Adipocyte (in vitro differentiated cells): ENCODE measurements at regions not wholly inside any gene's neighbourhood (a gene's known extent, or its start where the extent isn't known, plus 50 kb on each side); places are given as distances from the start of the nearest gene placed in this dataset.

ENCODE experiments used
- DNase-seq: peaks from one replicate; pipeline ENCODE4 v3.0.0-alpha.2; 2015; ENCODE audit warnings: low read depth
- H3K27me3 ChIP-seq: replicated peaks from 2 replicates; pipeline ENCODE4 v1.7.0; 2013; ENCODE audit warnings: mild to moderate bottlenecking, low read length, moderate library complexity; ENCODE audit not compliant: control insufficient read depth, insufficient read depth
- H3K36me3 ChIP-seq: 2 replicates; pipeline ENCODE4 v1.7.0; 2013; ENCODE audit warnings: low read length, mild to moderate bottlenecking, moderate library complexity; ENCODE audit not compliant: control insufficient read depth, insufficient read depth, severe bottlenecking
- H3K4me1 ChIP-seq: 2 replicates; pipeline ENCODE4 v1.7.0; 2013; ENCODE audit warnings: mild to moderate bottlenecking, low read length, moderate library complexity; ENCODE audit not compliant: control insufficient read depth, insufficient read depth
- H3K4me3 ChIP-seq: 2 replicates; pipeline ENCODE4 v1.7.0; 2013; ENCODE audit warnings: mild to moderate bottlenecking, low read length, moderate library complexity
- H3K9ac ChIP-seq: 2 replicates; pipeline ENCODE4 v1.7.0; 2013; ENCODE audit warnings: mild to moderate bottlenecking, low read length, moderate library complexity
- H3K9me3 ChIP-seq: 2 replicates; pipeline ENCODE4 v1.7.0; 2013; ENCODE audit warnings: mild to moderate bottlenecking, low read length, moderate library complexity; ENCODE audit not compliant: control insufficient read depth

- Histone ChIP-seq H3K36me3 (no peaks in the 10 kb centered on the region), H3K27me3 (peaks cover 71% of the 10 kb centered on the region), H3K4me3 (no peak overlapping the region), H3K9me3 (no peaks in the 10 kb centered on the region), H3K9ac (no peak overlapping the region), H3K4me1 (no peaks in the 10 kb centered on the region)
- DNase-seq, result no peak
Measured at GRCh38 chr17:79137789-79138165, 63.2 kb downstream of the ENGASE start.

- peaks cover 72% of the 10 kb centered on the region for H3K27me3 ChIP-seq
- no peaks in the 10 kb centered on the region for H3K36me3 ChIP-seq
- H3K9me3 ChIP-seq, result no peaks in the 10 kb centered on the region
- H3K4me3 ChIP-seq, result no peak overlapping the region
- H3K4me1 ChIP-seq, result no peaks in the 10 kb centered on the region
- H3K9ac ChIP-seq, result no peak overlapping the region
- no peak for DNase-seq
Measured at GRCh38 chr17:79137015-79137788, 62.6 kb downstream of the ENGASE start.

GRCh38 chr17:79136596-79136995 lies 62.0 kb downstream of the ENGASE start:
- DNase-seq, result no peak
- no peaks in the 10 kb centered on the region for H3K36me3 ChIP-seq
- no peaks in the 10 kb centered on the region for H3K4me1 ChIP-seq
- H3K9me3 ChIP-seq, result no peaks in the 10 kb centered on the region
- peaks cover 70% of the 10 kb centered on the region for H3K27me3 ChIP-seq
- no peak overlapping the region for H3K9ac ChIP-seq
- no peak overlapping the region for H3K4me3 ChIP-seq
